ENCODE measurements at regions not wholly inside any gene's neighbourhood (a gene's known extent, or its start where the extent isn't known, plus 50 kb on each side); places are given as distances from the start of the nearest gene placed in this dataset.

GRCh38 chr14:46230540-46230939 lies 421.0 kb downstream of the RPL10L start:
- Mint-ChIP-seq H3K27ac (no peak overlapping the region), H3K9me3 (peaks cover 10% of the 10 kb centered on the region), H3K4me1 (no peaks in the 10 kb centered on the region), H3K36me3 (ENCODE audit: low read depth) (no peaks in the 10 kb centered on the region), H3K27me3 (ENCODE audit: low read depth, poor library complexity) (peaks cover 4% of the 10 kb centered on the region), H3K4me3 (no peak overlapping the region)
- no peak for TF ChIP-seq CTCF (IDR thresholded peaks at IDR 0.05)
- no peak for DNase-seq

- no peak for TF ChIP-seq CTCF (IDR thresholded peaks at IDR 0.05)
- Mint-ChIP-seq H3K4me1 (no peaks in the 10 kb centered on the region), H3K36me3 (ENCODE audit: low read depth) (no peaks in the 10 kb centered on the region), H3K27ac (no peak overlapping the region), H3K27me3 (ENCODE audit: low read depth, poor library complexity) (no peaks in the 10 kb centered on the region), H3K4me3 (no peak overlapping the region), H3K9me3 (no peaks in the 10 kb centered on the region)
- DNase-seq: no peak
Observed at GRCh38 chr14:46215801-46216200, 435.8 kb downstream of the RPL10L start.

GRCh38 chr14:46198676-46199075 lies 452.9 kb downstream of the RPL10L start:
- TF ChIP-seq CTCF (IDR thresholded peaks at IDR 0.05): no peak
- DNase-seq: no peak
- no peaks in the 10 kb centered on the region for H3K27me3 Mint-ChIP-seq (ENCODE audit: low read depth, poor library complexity)
- no peaks in the 10 kb centered on the region for H3K36me3 Mint-ChIP-seq (ENCODE audit: low read depth)
- H3K9me3 Mint-ChIP-seq: no peaks in the 10 kb centered on the region
- H3K27ac Mint-ChIP-seq: no peak overlapping the region
- no peaks in the 10 kb centered on the region for H3K4me1 Mint-ChIP-seq
- H3K4me3 Mint-ChIP-seq: no peak overlapping the region

GRCh38 chr14:46197856-46198255 lies 453.7 kb downstream of the RPL10L start:
- Mint-ChIP-seq H3K36me3 (ENCODE audit: low read depth) (no peaks in the 10 kb centered on the region), H3K4me1 (no peaks in the 10 kb centered on the region), H3K9me3 (peaks cover under 1% of the 10 kb centered on the region), H3K27ac (no peak overlapping the region), H3K4me3 (no peak overlapping the region), H3K27me3 (ENCODE audit: low read depth, poor library complexity) (no peaks in the 10 kb centered on the region)
- no peak for TF ChIP-seq CTCF (IDR thresholded peaks at IDR 0.05)
- no peak for DNase-seq

Measured in nephron progenitor cell (in vitro differentiated cells).